A673 (cell line): ENCODE measurements at regions not wholly inside any gene's neighbourhood (a gene's known extent, or its start where the extent isn't known, plus 50 kb on each side); places are given as distances from the start of the nearest gene placed in this dataset.

Experiments
- BruUV-seq: library from RNA; stranded (reverse); fragments of 400-500 nt; replicated peaks from 2 replicates; lab custom pipeline; 2021; lab: Mats Ljungman, UMichigan
- CTCF ChIA-PET: fragments of 300-600 bp; sonication (Branson Sonifier 250); formaldehyde crosslinking; loops from one replicate; lab custom pipeline; 2022; ENCODE audit warnings: antibody characterized with exemption; lab: Charles Lee
- POLR2A ChIA-PET: fragments of 300-600 bp; sonication (Branson Sonifier 250); formaldehyde crosslinking; loops from one replicate; lab custom pipeline; 2022; ENCODE audit warnings: antibody characterized with exemption; ENCODE audit not compliant: low non-redundant PET; lab: Charles Lee
- DNase-seq: peaks from one replicate; pipeline ENCODE4 v3.0.0-alpha.2; 2015; ENCODE audit warnings: low spot score
- H3K27ac ChIP-seq: fragments of 200-600 bp; sonication (generic); 2 replicates; pipeline ENCODE4 v1.5.1; 2016; ENCODE audit warnings: mixed run types, low read depth, mild to moderate bottlenecking, mixed read lengths, antibody characterized with exemption, low read length; ENCODE audit not compliant: poor library complexity, severe bottlenecking
- H3K27me3 ChIP-seq: fragments of 200-600 bp; sonication (generic); replicated peaks from 2 replicates; pipeline ENCODE4 v1.6.1; 2017; ENCODE audit warnings: mixed run types, low read depth, mild to moderate bottlenecking, mixed read lengths, antibody characterized with exemption, low read length; ENCODE audit not compliant: insufficient read depth, poor library complexity
- H3K36me3 ChIP-seq: fragments of 200-600 bp; sonication (generic); 2 replicates; pipeline ENCODE4 v1.6.1; 2016; ENCODE audit warnings: mixed run types, mild to moderate bottlenecking, mixed read lengths, antibody characterized with exemption, low read length; ENCODE audit not compliant: insufficient read depth, poor library complexity, severe bottlenecking
- H3K4me1 ChIP-seq: fragments of 200-600 bp; sonication (generic); 2 replicates; pipeline ENCODE4 v1.6.1; 2017; ENCODE audit warnings: mixed run types, mild to moderate bottlenecking, mixed read lengths, antibody characterized with exemption, low read length; ENCODE audit not compliant: insufficient read depth, poor library complexity, severe bottlenecking
- H3K4me3 ChIP-seq: fragments of 200-600 bp; sonication (generic); 2 replicates; pipeline ENCODE4 v1.5.1; 2016; ENCODE audit warnings: low read depth, mixed run types, mild to moderate bottlenecking, mixed read lengths, low read length; ENCODE audit not compliant: poor library complexity, severe bottlenecking
- H3K9me3 ChIP-seq: fragments of 200-600 bp; sonication (generic); 2 replicates; pipeline ENCODE4 v1.6.1; 2016; ENCODE audit warnings: mixed run types, low read depth, mild to moderate bottlenecking, mixed read lengths, antibody characterized with exemption, low read length; ENCODE audit not compliant: poor library complexity, severe bottlenecking
- EZH2 ChIP-seq: fragments of 200-600 bp; sonication (generic); IDR thresholded peaks from 2 replicates; pipeline ENCODE4 v1.6.1; 2017; ENCODE audit warnings: borderline replicate concordance, low read depth, mild to moderate bottlenecking, mixed read lengths, antibody characterized with exemption, low read length; ENCODE audit not compliant: poor library complexity, severe bottlenecking
- intact Hi-C: fragments of 100-400 bp; cut with micrococcal nuclease; formaldehyde crosslinking; loops from one replicate; pipeline ENCODE4 v1.10.0; 2022; ENCODE audit not compliant: unreplicated experiment
- TF ChIP-seq, protein P1 (sequence below): fragments of 300-800, 200-600 bp; sonication (generic); conservative IDR thresholded peaks from 2 replicates; pipeline ENCODE4 v1.5.1; 2017; ENCODE audit warnings: low read depth, mild to moderate bottlenecking, antibody characterized with exemption, low read length, moderate library complexity, mixed read lengths

DNA sequence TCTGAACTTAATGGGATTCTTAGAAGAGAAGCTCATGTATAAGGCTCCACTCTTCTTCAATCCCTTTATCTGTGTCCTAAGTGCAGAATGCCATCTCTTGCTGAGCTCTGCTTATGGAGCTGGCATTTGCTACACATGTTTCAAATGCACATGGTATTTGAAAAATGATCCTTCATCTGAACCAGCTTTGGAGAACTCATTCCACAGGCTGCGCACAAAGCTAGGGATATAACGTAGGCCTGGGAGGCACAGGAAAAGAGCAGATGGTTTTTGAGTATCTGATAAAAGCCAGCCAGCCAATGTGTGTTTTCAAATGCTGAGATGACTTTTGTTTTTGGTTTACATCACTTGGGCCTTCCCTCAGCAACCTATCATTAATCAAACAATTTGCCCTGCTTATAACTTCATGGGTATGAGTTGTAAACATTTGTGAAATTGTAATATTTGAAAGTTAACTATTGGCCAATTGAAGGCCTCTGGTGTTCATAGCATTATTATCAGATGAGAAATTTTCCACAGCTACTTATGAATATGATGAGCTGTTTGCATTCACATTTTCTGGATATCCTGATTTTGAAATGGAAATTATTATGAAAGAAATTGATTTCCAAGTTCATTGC, 729.0 kb downstream of the FGF9 start:
- Histone ChIP-seq H3K9me3 (no peaks in the 10 kb centered on the region), H3K4me1 (no peaks in the 10 kb centered on the region), H3K27ac (no peak overlapping the region), H3K36me3 (no peaks in the 10 kb centered on the region), H3K4me3 (no peak overlapping the region), H3K27me3 (no peaks in the 10 kb centered on the region)
- intact Hi-C loops, result no loop called here
- BruUV-seq, result no TSS peak
- CTCF ChIA-PET, result no interaction called here
- TF ChIP-seq, protein P1, sequence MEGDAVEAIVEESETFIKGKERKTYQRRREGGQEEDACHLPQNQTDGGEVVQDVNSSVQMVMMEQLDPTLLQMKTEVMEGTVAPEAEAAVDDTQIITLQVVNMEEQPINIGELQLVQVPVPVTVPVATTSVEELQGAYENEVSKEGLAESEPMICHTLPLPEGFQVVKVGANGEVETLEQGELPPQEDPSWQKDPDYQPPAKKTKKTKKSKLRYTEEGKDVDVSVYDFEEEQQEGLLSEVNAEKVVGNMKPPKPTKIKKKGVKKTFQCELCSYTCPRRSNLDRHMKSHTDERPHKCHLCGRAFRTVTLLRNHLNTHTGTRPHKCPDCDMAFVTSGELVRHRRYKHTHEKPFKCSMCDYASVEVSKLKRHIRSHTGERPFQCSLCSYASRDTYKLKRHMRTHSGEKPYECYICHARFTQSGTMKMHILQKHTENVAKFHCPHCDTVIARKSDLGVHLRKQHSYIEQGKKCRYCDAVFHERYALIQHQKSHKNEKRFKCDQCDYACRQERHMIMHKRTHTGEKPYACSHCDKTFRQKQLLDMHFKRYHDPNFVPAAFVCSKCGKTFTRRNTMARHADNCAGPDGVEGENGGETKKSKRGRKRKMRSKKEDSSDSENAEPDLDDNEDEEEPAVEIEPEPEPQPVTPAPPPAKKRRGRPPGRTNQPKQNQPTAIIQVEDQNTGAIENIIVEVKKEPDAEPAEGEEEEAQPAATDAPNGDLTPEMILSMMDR, result no peak
- no peak for TF ChIP-seq EZH2
- POLR2A ChIA-PET, result no interaction called here
- DNase-seq, result no peak

DNA sequence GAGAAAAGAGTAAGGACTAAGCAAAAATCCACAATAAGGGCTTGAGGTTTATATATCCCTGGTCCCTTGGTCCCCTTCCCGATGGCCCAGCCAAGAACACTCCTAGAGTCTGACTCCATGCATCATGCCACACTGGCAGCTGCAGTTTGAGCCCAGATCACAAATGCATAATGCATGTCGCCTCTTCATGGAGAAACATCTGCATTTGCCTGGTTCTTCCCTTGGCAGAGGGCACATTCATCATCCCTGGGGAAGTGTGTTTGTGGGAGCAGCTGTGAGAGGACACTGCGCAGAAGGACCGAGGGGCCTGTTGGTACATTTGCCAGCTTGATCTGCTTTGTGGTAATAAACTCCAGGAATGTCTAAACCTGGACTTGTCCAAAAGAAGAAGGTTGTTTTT, 731.8 kb downstream of the FGF9 start:
- Histone ChIP-seq H3K27me3 (no peaks in the 10 kb centered on the region), H3K4me1 (no peaks in the 10 kb centered on the region), H3K4me3 (no peak overlapping the region), H3K9me3 (peaks cover 4% of the 10 kb centered on the region), H3K27ac (no peak overlapping the region), H3K36me3 (no peaks in the 10 kb centered on the region)
- POLR2A ChIA-PET, result no interaction called here
- intact Hi-C loops, result no loop called here
- CTCF ChIA-PET, result no interaction called here
- no TSS peak for BruUV-seq
- no peak for DNase-seq
- no peak for TF ChIP-seq EZH2
- TF ChIP-seq, protein P1, result no peak

DNA sequence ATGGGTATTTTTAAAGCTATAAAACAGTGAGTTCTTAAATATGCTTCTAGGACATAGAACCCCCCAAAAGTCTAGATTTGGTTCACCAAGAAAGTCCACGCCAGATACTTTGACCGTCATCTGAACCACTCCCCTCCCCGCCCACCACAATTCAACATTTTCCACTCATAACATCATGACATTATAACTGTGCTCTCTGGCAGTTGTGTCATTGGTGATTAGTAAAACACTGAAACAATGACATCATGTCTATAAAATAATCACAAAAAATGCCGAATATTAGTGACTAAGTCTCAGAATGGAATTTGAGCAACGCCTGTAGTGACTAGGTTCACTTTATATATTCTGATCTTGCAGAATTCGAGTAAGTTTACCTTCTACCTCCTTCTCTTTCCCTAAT, 732.3 kb downstream of the FGF9 start:
- CTCF ChIA-PET, result no interaction called here

More for the DNA sequence above, 732.3 kb downstream of the FGF9 start:
- POLR2A ChIA-PET, result no interaction called here
- no peaks in the 10 kb centered on the region for H3K27me3 ChIP-seq
- H3K4me3 ChIP-seq, result no peak overlapping the region
- H3K9me3 ChIP-seq, result peaks cover 4% of the 10 kb centered on the region
- no peak overlapping the region for H3K27ac ChIP-seq
- no TSS peak for BruUV-seq
- intact Hi-C loops, result no loop called here
- no peak for DNase-seq
- no peaks in the 10 kb centered on the region for H3K36me3 ChIP-seq
- TF ChIP-seq EZH2, result no peak
- TF ChIP-seq, protein P1, result no peak
- H3K4me1 ChIP-seq, result no peaks in the 10 kb centered on the region
